AG04450 (cell line): ENCODE measurements at regions not wholly inside any gene's neighbourhood (a gene's known extent, or its start where the extent isn't known, plus 50 kb on each side); places are given as distances from the start of the nearest gene placed in this dataset.

Experiments
- CTCF ChIA-PET: fragments of 300-600, 350-600 bp; formaldehyde crosslinking; extraction: SDS; loops from one replicate; lab custom pipeline; 2022; ENCODE audit warnings: antibody characterized with exemption, inconsistent platforms; lab: Charles Lee
- POLR2A ChIA-PET: fragments of 350-600 bp; formaldehyde crosslinking; extraction: SDS; loops from one replicate; lab custom pipeline; 2021; ENCODE audit warnings: antibody characterized with exemption, inconsistent platforms; lab: Yijun Ruan, JAX
- DNase-seq: peaks from one replicate; pipeline ENCODE4 v3.0.0-alpha.2; 2011; ENCODE audit warnings: low read depth, low spot score
- H3K27ac ChIP-seq: one replicate; pipeline ENCODE4 v1.5.1; 2012; ENCODE audit warnings: low read depth, low read length, control low read depth
- H3K27me3 ChIP-seq: one replicate; pipeline ENCODE4 v1.6.0; 2012; ENCODE audit warnings: low read length; ENCODE audit not compliant: control insufficient read depth, insufficient read depth
- H3K4me3 ChIP-seq: 2 replicates; pipeline ENCODE4 v1.5.1; 2011; ENCODE audit warnings: mild to moderate bottlenecking, low read depth, low read length, control low read depth
- H3K9me3 ChIP-seq: 2 replicates; pipeline ENCODE4 v1.5.1; 2012; ENCODE audit warnings: low read length; ENCODE audit not compliant: control insufficient read depth, insufficient read depth
- CTCF ChIP-seq: IDR thresholded peaks from 2 replicates; pipeline ENCODE4 v1.5.1; 2011; ENCODE audit warnings: low read depth, low read length, control low read depth, inconsistent platforms

GRCh38 chr22:49152127-49152938, 675.3 kb downstream of the BRD1 start:
- Histone ChIP-seq H3K4me3 (no peak overlapping the region), H3K27me3 (no peaks in the 10 kb centered on the region), H3K27ac (no peak overlapping the region), H3K9me3 (peaks cover 94% of the 10 kb centered on the region)
- DNase-seq = no peak
- TF ChIP-seq CTCF = no peak
- POLR2A ChIA-PET = no interaction called here
- CTCF ChIA-PET = no interaction called here

GRCh38 chr22:49151256-49152126, 676.2 kb downstream of the BRD1 start:
- ChIA-PET POLR2A (no interaction called here), CTCF (no interaction called here)
- H3K9me3 ChIP-seq = peaks cover 95% of the 10 kb centered on the region
- H3K27ac ChIP-seq = no peak overlapping the region
- DNase-seq = no peak
- no peak overlapping the region for H3K4me3 ChIP-seq
- no peak for TF ChIP-seq CTCF
- H3K27me3 ChIP-seq = no peaks in the 10 kb centered on the region

GRCh38 chr22:49150801-49151221, 676.9 kb downstream of the BRD1 start:
- ChIA-PET POLR2A (no interaction called here), CTCF (no interaction called here)
- Histone ChIP-seq H3K9me3 (peaks cover 92% of the 10 kb centered on the region), H3K4me3 (no peak overlapping the region), H3K27ac (no peak overlapping the region), H3K27me3 (no peaks in the 10 kb centered on the region)
- no peak for DNase-seq
- no peak for TF ChIP-seq CTCF

- no peak overlapping the region for H3K4me3 ChIP-seq
- ChIA-PET POLR2A (no interaction called here), CTCF (no interaction called here)
- H3K9me3 ChIP-seq = peaks cover 84% of the 10 kb centered on the region
- TF ChIP-seq CTCF = no peak
- H3K27me3 ChIP-seq = no peaks in the 10 kb centered on the region
- no peak for DNase-seq
- H3K27ac ChIP-seq = no peak overlapping the region
Observed at GRCh38 chr22:49149721-49150608, 677.7 kb downstream of the BRD1 start.
